Mesendoderm (in vitro differentiated cells): ENCODE measurements at regions not wholly inside any gene's neighbourhood (a gene's known extent, or its start where the extent isn't known, plus 50 kb on each side); places are given as distances from the start of the nearest gene placed in this dataset.
A peak's percentile ranks its signal among the peaks of the same experiment; 100 is the strongest.

Experiments used
- DNase-seq: peaks from one replicate; pipeline ENCODE4 v3.0.0; 2013
- H2AK5ac ChIP-seq: 2 replicates; pipeline ENCODE4 v1.6.1; 2013; ENCODE audit warnings: low read length, inconsistent platforms
- H2BK120ac ChIP-seq: 2 replicates; pipeline ENCODE4 v1.6.1; 2013; ENCODE audit warnings: low read depth, mild to moderate bottlenecking, low read length, moderate library complexity, mixed read lengths
- H2BK15ac ChIP-seq: replicated peaks from 2 replicates; pipeline ENCODE4 v1.6.1; 2013; ENCODE audit warnings: low read depth, mild to moderate bottlenecking, moderate library complexity
- H2BK5ac ChIP-seq: 2 replicates; pipeline ENCODE4 v1.6.1; 2013; ENCODE audit warnings: low read length, inconsistent platforms
- H3K18ac ChIP-seq: 2 replicates; pipeline ENCODE4 v1.6.1; 2013; ENCODE audit warnings: mild to moderate bottlenecking, low read length, mixed read lengths
- H3K23ac ChIP-seq: one replicate; pipeline ENCODE4 v1.6.1; 2013; ENCODE audit warnings: low read length
- H3K27ac ChIP-seq: 2 replicates; pipeline ENCODE4 v1.5.1; 2013; ENCODE audit warnings: low read depth, mild to moderate bottlenecking, inconsistent platforms, low read length, moderate library complexity
- H3K27me3 ChIP-seq: 2 replicates; pipeline ENCODE4 v1.6.1; 2013; ENCODE audit warnings: low read length, control low read depth, mild to moderate bottlenecking, inconsistent platforms; ENCODE audit not compliant: insufficient read depth, poor library complexity
- H3K36me3 ChIP-seq: 2 replicates; pipeline ENCODE4 v1.6.1; 2013; ENCODE audit warnings: low read length, inconsistent platforms; ENCODE audit not compliant: control insufficient read depth, insufficient read depth
- H3K4ac ChIP-seq: one replicate; pipeline ENCODE4 v1.6.1; 2013; ENCODE audit warnings: low read depth, mild to moderate bottlenecking, low read length, moderate library complexity
- H3K4me1 ChIP-seq: 2 replicates; pipeline ENCODE4 v1.6.1; 2013; ENCODE audit warnings: low read depth, low read length, inconsistent platforms; ENCODE audit not compliant: control insufficient read depth
- H3K4me2 ChIP-seq: 2 replicates; pipeline ENCODE4 v1.6.1; 2013; ENCODE audit warnings: low read length
- H3K4me3 ChIP-seq: 2 replicates; pipeline ENCODE4 v1.5.1; 2013; ENCODE audit warnings: mild to moderate bottlenecking, low read length
- H3K56ac ChIP-seq: one replicate; pipeline ENCODE4 v1.6.1; 2013; ENCODE audit warnings: low read length
- H3K79me1 ChIP-seq: 2 replicates; pipeline ENCODE4 v1.6.1; 2013; ENCODE audit warnings: low read length, inconsistent platforms
- H3K79me2 ChIP-seq: 2 replicates; pipeline ENCODE4 v1.6.1; 2013; ENCODE audit warnings: mild to moderate bottlenecking, low read length; ENCODE audit not compliant: control insufficient read depth, insufficient read depth
- H3K9ac ChIP-seq: 2 replicates; pipeline ENCODE4 v1.6.1; 2013; ENCODE audit warnings: low read length, inconsistent platforms
- H4K5ac ChIP-seq: one replicate; pipeline ENCODE4 v1.6.1; 2013; ENCODE audit warnings: low read length
- H4K8ac ChIP-seq: one replicate; pipeline ENCODE4 v1.6.1; 2013; ENCODE audit warnings: low read depth, mild to moderate bottlenecking, control low read depth, low read length, moderate library complexity
- WGBS: extraction: QIAGEN DNeasy Blood & Tissue Kit; methylation state at CpG from one replicate; pipeline ENCODE4 v1.1.7; 2013; ENCODE audit warnings: low lambda C conversion rate, missing lambda C conversion rate; ENCODE audit not compliant: insufficient coverage; ENCODE audit errors: extremely low coverage; 5-methylcytosine and 5-hydroxymethylcytosine counted together

- Histone ChIP-seq H3K9ac (no peak overlapping the region), H2BK5ac (no peak overlapping the region), H3K23ac (no peak overlapping the region), H3K4ac (no peak overlapping the region), H2AK5ac (no peak overlapping the region), H2BK15ac (no peak overlapping the region), H2BK120ac (no peak overlapping the region), H3K27ac (no peak overlapping the region), H3K79me2 (no peaks in the 10 kb centered on the region), H3K4me1 (no peaks in the 10 kb centered on the region), H3K27me3 (no peaks in the 10 kb centered on the region), H3K4me3 (no peak overlapping the region), H4K5ac (no peak overlapping the region), H3K4me2 (no peak overlapping the region), H3K79me1 (no peaks in the 10 kb centered on the region), H3K36me3 (no peaks in the 10 kb centered on the region), H3K56ac (no peak overlapping the region), H3K18ac (no peak overlapping the region), H4K8ac (no peak overlapping the region)
- no peak for DNase-seq
These were observed 365.5 kb downstream of the GBA3 start for GRCh38 chr4:23058165-23058776.

DNA sequence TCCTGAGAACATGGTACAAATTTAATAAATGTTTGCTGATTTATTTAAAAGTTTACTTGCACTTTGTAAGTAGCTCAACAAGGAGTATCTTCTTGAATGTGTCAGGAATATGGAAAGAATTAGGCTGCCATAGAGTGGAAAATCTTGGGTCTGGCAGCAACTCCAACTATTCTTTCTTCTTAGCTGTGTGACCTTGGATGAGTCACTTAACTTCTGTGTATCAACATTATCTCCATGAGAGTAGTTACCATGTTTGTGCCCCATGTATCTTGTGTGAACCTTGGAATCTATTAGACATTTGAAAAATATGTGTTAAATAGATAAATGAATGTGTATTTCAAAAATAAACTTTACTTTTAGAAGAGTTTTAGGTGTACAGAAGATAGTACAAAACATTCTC, 348.8 kb downstream of the GBA3 start:
- no peak overlapping the region for H3K18ac ChIP-seq
- no peak overlapping the region for H3K4ac ChIP-seq
- no peak overlapping the region for H3K4me2 ChIP-seq
- no peaks in the 10 kb centered on the region for H3K4me1 ChIP-seq
- H4K8ac ChIP-seq = no peak overlapping the region
- no peaks in the 10 kb centered on the region for H3K36me3 ChIP-seq
- H3K56ac ChIP-seq = no peak overlapping the region
- H3K79me2 ChIP-seq = no peaks in the 10 kb centered on the region
- no peak overlapping the region for H2BK15ac ChIP-seq
- H3K79me1 ChIP-seq = no peaks in the 10 kb centered on the region
- H3K27me3 ChIP-seq = no peaks in the 10 kb centered on the region
- H3K27ac ChIP-seq = no peak overlapping the region
- no peak overlapping the region for H3K9ac ChIP-seq
- H4K5ac ChIP-seq = no peak overlapping the region
- H2AK5ac ChIP-seq = no peak overlapping the region
- H2BK120ac ChIP-seq = no peak overlapping the region
- H3K4me3 ChIP-seq = no peak overlapping the region
- H3K23ac ChIP-seq = no peak overlapping the region
- H2BK5ac ChIP-seq = no peak overlapping the region
- no peak for DNase-seq

- H3K56ac ChIP-seq = no peak overlapping the region
- H3K79me2 ChIP-seq = no peaks in the 10 kb centered on the region
- no peak overlapping the region for H4K5ac ChIP-seq
- H3K4me1 ChIP-seq = no peaks in the 10 kb centered on the region
- no peak overlapping the region for H2BK5ac ChIP-seq
- H2BK15ac ChIP-seq = no peak overlapping the region
- no peak overlapping the region for H3K23ac ChIP-seq
- H3K79me1 ChIP-seq = no peaks in the 10 kb centered on the region
- no peak overlapping the region for H3K9ac ChIP-seq
- H3K18ac ChIP-seq = no peak overlapping the region
- no peak overlapping the region for H3K4me2 ChIP-seq
- H2AK5ac ChIP-seq = no peak overlapping the region
- no peak overlapping the region for H3K27ac ChIP-seq
- no peak overlapping the region for H3K4me3 ChIP-seq
- H3K4ac ChIP-seq = no peak overlapping the region
- no peak overlapping the region for H2BK120ac ChIP-seq
- no peaks in the 10 kb centered on the region for H3K36me3 ChIP-seq
- no peaks in the 10 kb centered on the region for H3K27me3 ChIP-seq
- no CpG with 5 or more reads among the region's 1 CpG for WGBS
- no peak overlapping the region for H4K8ac ChIP-seq
- DNase-seq = peak; percentile 33
These were observed 347.8 kb downstream of the GBA3 start for GRCh38 chr4:23040539-23040938.

DNA sequence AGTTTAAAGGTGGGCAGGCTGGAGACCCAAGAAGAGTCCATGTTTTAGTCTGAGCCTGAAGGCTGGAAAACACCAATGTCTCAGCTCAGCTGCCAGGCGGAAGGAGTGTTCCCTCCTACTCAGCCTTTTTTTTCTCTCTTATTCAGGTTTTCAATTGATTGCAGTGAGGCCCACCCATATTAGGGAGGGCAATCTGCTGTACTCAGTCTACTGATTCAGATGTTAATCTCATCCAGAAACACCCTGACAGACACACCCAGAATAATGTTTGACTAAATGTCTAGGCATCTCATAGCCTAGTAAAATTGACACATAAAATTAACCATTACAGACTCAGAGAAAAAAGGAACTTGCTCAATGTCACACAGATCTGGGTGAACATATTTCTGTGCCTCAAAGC, 347.1 kb downstream of the GBA3 start:
- DNase-seq = no peak
- Histone ChIP-seq H3K4me2 (no peak overlapping the region), H3K9ac (no peak overlapping the region), H3K27ac (no peak overlapping the region), H4K5ac (no peak overlapping the region), H2BK120ac (no peak overlapping the region), H3K79me1 (no peaks in the 10 kb centered on the region), H2BK15ac (no peak overlapping the region), H3K79me2 (no peaks in the 10 kb centered on the region), H3K23ac (no peak overlapping the region), H3K27me3 (no peaks in the 10 kb centered on the region), H3K56ac (no peak overlapping the region), H3K4me1 (no peaks in the 10 kb centered on the region), H2BK5ac (no peak overlapping the region), H3K36me3 (no peaks in the 10 kb centered on the region), H3K4ac (no peak overlapping the region), H3K18ac (no peak overlapping the region), H4K8ac (no peak overlapping the region), H2AK5ac (no peak overlapping the region), H3K4me3 (no peak overlapping the region)
- no CpG with 5 or more reads among the region's 1 CpG for WGBS

DNA sequence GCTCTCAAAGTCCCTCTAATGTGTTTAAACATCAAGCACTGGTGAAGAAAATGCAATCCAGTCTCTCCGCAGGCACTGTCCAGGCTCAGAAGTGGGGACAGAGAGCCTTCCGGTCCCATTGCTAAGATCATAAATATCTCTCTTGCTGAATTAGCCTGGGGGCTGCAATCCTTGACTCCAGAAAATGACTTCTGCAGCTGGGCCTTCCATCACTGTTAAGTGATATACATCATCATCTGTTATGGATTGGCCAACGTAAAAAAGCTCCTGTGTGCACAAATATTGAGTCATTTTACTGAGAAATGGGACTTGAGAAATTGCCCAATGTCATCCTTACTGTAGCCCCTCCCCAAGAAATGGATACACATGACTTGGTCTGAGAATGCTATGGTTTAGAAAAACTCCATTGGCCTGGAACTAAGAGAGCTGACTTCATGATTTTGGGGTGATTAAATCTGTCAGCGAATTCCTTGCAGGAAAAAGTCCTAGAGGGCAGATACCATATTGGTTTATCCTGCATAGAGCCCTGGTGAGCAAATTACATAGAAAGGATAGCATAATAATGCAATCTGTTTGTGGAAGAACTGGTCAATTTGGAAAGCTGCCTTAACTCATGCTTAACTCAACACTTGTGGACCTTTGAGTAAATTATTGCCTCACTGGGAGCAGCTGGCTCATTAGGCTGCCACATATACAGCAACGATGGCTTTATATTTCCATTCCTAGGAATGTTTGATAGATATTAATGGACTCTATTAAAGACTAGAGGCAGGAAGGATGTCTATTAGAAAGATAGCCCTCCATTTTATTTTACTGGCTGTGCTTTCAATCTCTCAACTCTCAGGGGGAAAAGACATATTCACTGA, 346.1 kb downstream of the GBA3 start:
- no CpG with 5 or more reads among the region's 5 CpGs for WGBS
- Histone ChIP-seq H3K79me2 (no peaks in the 10 kb centered on the region), H2BK15ac (no peak overlapping the region), H3K27ac (no peak overlapping the region), H3K4me1 (no peaks in the 10 kb centered on the region), H3K23ac (no peak overlapping the region), H4K5ac (no peak overlapping the region), H2BK5ac (no peak overlapping the region), H3K18ac (peak overlapping the region; percentile 14), H3K4me2 (no peak overlapping the region), H3K4me3 (no peak overlapping the region), H3K9ac (no peak overlapping the region), H2AK5ac (no peak overlapping the region), H3K27me3 (no peaks in the 10 kb centered on the region), H3K4ac (no peak overlapping the region), H3K56ac (no peak overlapping the region), H3K79me1 (no peaks in the 10 kb centered on the region), H4K8ac (no peak overlapping the region), H3K36me3 (no peaks in the 10 kb centered on the region), H2BK120ac (no peak overlapping the region)
- DNase-seq = no peak
